Choroid plexus epithelial cell (primary cell): ENCODE measurements at regions not wholly inside any gene's neighbourhood (a gene's known extent, or its start where the extent isn't known, plus 50 kb on each side); places are given as distances from the start of the nearest gene placed in this dataset.

ENCODE experiments used
- DNase-seq: peaks from one replicate; pipeline ENCODE4 v3.0.0-alpha.2; 2010; ENCODE audit warnings: low read depth
- H3K4me3 ChIP-seq: 2 replicates; pipeline ENCODE4 v1.5.1; 2011; ENCODE audit warnings: low read depth, mild to moderate bottlenecking, control low read depth, low read length, moderate library complexity
- TF ChIP-seq, protein P1 (sequence below): conservative IDR thresholded peaks from 2 replicates; pipeline ENCODE4 v1.5.1; 2011; ENCODE audit warnings: low read depth, mild to moderate bottlenecking, control low read depth, inconsistent platforms, low read length, moderate library complexity

- no peak overlapping the region for H3K4me3 ChIP-seq
- TF ChIP-seq, protein P1, sequence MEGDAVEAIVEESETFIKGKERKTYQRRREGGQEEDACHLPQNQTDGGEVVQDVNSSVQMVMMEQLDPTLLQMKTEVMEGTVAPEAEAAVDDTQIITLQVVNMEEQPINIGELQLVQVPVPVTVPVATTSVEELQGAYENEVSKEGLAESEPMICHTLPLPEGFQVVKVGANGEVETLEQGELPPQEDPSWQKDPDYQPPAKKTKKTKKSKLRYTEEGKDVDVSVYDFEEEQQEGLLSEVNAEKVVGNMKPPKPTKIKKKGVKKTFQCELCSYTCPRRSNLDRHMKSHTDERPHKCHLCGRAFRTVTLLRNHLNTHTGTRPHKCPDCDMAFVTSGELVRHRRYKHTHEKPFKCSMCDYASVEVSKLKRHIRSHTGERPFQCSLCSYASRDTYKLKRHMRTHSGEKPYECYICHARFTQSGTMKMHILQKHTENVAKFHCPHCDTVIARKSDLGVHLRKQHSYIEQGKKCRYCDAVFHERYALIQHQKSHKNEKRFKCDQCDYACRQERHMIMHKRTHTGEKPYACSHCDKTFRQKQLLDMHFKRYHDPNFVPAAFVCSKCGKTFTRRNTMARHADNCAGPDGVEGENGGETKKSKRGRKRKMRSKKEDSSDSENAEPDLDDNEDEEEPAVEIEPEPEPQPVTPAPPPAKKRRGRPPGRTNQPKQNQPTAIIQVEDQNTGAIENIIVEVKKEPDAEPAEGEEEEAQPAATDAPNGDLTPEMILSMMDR: no peak
- no peak for DNase-seq
These were observed 618.9 kb downstream of the DHX35 start for GRCh38 chr20:39581034-39581433.

- DNase-seq: no peak
- TF ChIP-seq, protein P1: no peak
These were observed 614.6 kb downstream of the DHX35 start for GRCh38 chr20:39576771-39577170.

GRCh38 chr20:39574061-39574460 lies 611.9 kb downstream of the DHX35 start:
- TF ChIP-seq, protein P1: no peak

More at GRCh38 chr20:39576771-39577170, 614.6 kb downstream of the DHX35 start:
- no peak overlapping the region for H3K4me3 ChIP-seq

GRCh38 chr20:39571171-39571570 lies 609.0 kb downstream of the DHX35 start:
- H3K4me3 ChIP-seq: no peak overlapping the region
- TF ChIP-seq, protein P1: no peak
- DNase-seq: no peak

More at GRCh38 chr20:39574061-39574460, 611.9 kb downstream of the DHX35 start:
- no peak overlapping the region for H3K4me3 ChIP-seq
- DNase-seq: no peak

DNA sequence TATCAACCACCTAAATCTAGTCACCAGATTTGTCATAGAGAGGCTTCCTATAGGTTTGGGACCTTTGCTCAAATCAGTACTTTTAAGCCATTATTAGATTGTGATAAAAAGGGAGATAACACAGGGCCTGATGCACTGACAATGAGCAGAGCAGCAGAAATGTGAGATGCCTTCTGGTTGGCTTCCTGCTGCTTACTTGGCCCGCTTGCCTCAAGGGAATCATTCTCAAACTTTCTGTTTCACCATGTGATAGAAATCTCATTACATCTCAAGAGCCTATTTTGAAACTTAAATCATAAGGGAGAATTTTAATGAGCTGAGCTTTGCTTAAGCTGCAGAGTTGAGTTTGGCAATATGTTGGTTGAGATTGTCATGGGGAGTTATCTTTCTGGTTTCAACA lies 606.0 kb downstream of the DHX35 start:
- DNase-seq: peak; percentile 9
- TF ChIP-seq, protein P1: no peak
- H3K4me3 ChIP-seq: no peak overlapping the region

DNA sequence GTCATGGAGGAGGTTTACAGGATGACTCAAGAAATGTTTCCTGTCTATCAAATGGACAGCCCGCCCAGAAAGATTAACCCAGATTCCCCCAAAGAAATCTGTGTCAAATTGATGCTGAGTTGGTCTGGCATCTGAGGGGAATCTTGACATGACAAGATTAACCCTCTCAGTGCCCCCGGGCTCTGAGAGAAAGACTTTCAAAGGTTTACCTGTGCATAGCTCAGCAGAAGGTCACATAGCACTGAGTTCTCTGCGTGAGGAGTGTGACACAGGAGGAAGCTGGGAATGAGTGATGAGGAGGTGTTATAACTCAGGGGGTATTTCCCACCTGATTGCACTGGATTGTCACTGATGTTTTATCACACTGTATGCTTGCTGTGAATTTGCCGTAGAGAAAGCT lies 601.2 kb downstream of the DHX35 start:
- DNase-seq: no peak
- H3K4me3 ChIP-seq: no peak overlapping the region
- TF ChIP-seq, protein P1: no peak

GRCh38 chr20:39554341-39554740 lies 592.2 kb downstream of the DHX35 start:
- H3K4me3 ChIP-seq: no peak overlapping the region
- no peak for DNase-seq
- TF ChIP-seq, protein P1: no peak
